WTC11 (cell line): ENCODE measurements at regions not wholly inside any gene's neighbourhood (a gene's known extent, or its start where the extent isn't known, plus 50 kb on each side); places are given as distances from the start of the nearest gene placed in this dataset.

Source experiments
- ATAC-seq: fragments of 200-7000 bp; cut with Tn5 transposase; 2 replicates; pipeline ENCODE4 v1.10.0; 2021; ENCODE audit warnings: mild to moderate bottlenecking, moderate library complexity
- CTCF ChIA-PET: fragments of 300-600 bp; sonication (Branson Sonifier 250); formaldehyde crosslinking; loops from one replicate; lab custom pipeline; 2021; ENCODE audit warnings: antibody characterized with exemption; lab: Charles Lee
- POLR2A ChIA-PET: fragments of 350-600 bp; sonication (Branson Sonifier 250); formaldehyde crosslinking; loops from one replicate; lab custom pipeline; 2021; ENCODE audit warnings: antibody characterized with exemption; lab: Charles Lee
- DNase-seq: peaks from one replicate; pipeline ENCODE4 v3.0.0; 2021; ENCODE audit warnings: low spot score
- H3K27ac Mint-ChIP-seq: 2 replicates; pipeline ENCODE4 v1.8.0; 2021; ENCODE audit warnings: mixed read lengths
- H3K27me3 Mint-ChIP-seq: 2 replicates; pipeline ENCODE4 v1.8.0; 2021; ENCODE audit warnings: low read depth, mild to moderate bottlenecking, moderate library complexity, mixed read lengths
- H3K36me3 Mint-ChIP-seq: 2 replicates; pipeline ENCODE4 v1.8.0; 2021; ENCODE audit warnings: mixed read lengths
- H3K4me1 Mint-ChIP-seq: 2 replicates; pipeline ENCODE4 v1.8.0; 2022; ENCODE audit warnings: mixed read lengths
- H3K4me3 Mint-ChIP-seq: 2 replicates; pipeline ENCODE4 v1.8.0; 2021; ENCODE audit warnings: mild to moderate bottlenecking, moderate library complexity, mixed read lengths
- H3K9me3 Mint-ChIP-seq: 2 replicates; pipeline ENCODE4 v1.8.0; 2021; ENCODE audit warnings: mixed read lengths
- CBFB ChIP-seq: sonication (generic); formaldehyde crosslinking; IDR thresholded peaks from 2 replicates; pipeline ENCODE4 v1.8.1; 2022; ENCODE audit warnings: mild to moderate bottlenecking, low read depth, missing genetic modification reagents
- EMX1 ChIP-seq: fragments of 250-450 bp; sonication (Bioruptor Pico); IDR thresholded peaks from 2 replicates; pipeline ENCODE4 v1.8.0; 2021; ENCODE audit warnings: mild to moderate bottlenecking
- IRF2 ChIP-seq: sonication (generic); formaldehyde crosslinking; IDR thresholded peaks from 2 replicates; pipeline ENCODE4 v1.8.0; 2022; ENCODE audit warnings: low read depth, missing genetic modification reagents, borderline replicate concordance
- KAT7 ChIP-seq: sonication (generic); formaldehyde crosslinking; IDR thresholded peaks from 2 replicates; pipeline ENCODE4 v1.8.1; 2023; ENCODE audit warnings: missing genetic modification reagents, mild to moderate bottlenecking, borderline replicate concordance
- MYBL2 ChIP-seq: sonication (generic); formaldehyde crosslinking; IDR thresholded peaks from 2 replicates; pipeline ENCODE4 v1.8.1; 2023; ENCODE audit warnings: mild to moderate bottlenecking, moderate library complexity, missing genetic modification reagents
- NFATC4 ChIP-seq: fragments of 250-450 bp; sonication (Bioruptor Pico); IDR thresholded peaks from 2 replicates; pipeline ENCODE4 v1.9.0; 2021; ENCODE audit warnings: mild to moderate bottlenecking
- NR3C1 ChIP-seq: sonication (generic); formaldehyde crosslinking; conservative IDR thresholded peaks from 2 replicates; pipeline ENCODE4 v1.8.1; 2023; ENCODE audit warnings: low read depth, mild to moderate bottlenecking, missing genetic modification reagents
- PRRX2 ChIP-seq: fragments of 250-450 bp; sonication (Bioruptor Pico); IDR thresholded peaks from 2 replicates; pipeline ENCODE4 v1.8.0; 2021; ENCODE audit warnings: mild to moderate bottlenecking
- SMAD3 ChIP-seq: sonication (generic); formaldehyde crosslinking; IDR thresholded peaks from 2 replicates; pipeline ENCODE4 v1.8.0; 2022; ENCODE audit warnings: missing genetic modification reagents, mild to moderate bottlenecking, borderline replicate concordance
- TP53 ChIP-seq: sonication (generic); formaldehyde crosslinking; IDR thresholded peaks from 2 replicates; pipeline ENCODE4 v1.8.1; 2023; ENCODE audit warnings: mild to moderate bottlenecking, missing genetic modification reagents
- ZNF121 ChIP-seq: sonication (generic); formaldehyde crosslinking; IDR thresholded peaks from 2 replicates; pipeline ENCODE4 v1.8.0; 2023; ENCODE audit warnings: missing genetic modification reagents
- ZNF232 ChIP-seq: sonication (generic); formaldehyde crosslinking; IDR thresholded peaks from 2 replicates; pipeline ENCODE4 v1.8.0; 2022; ENCODE audit warnings: mild to moderate bottlenecking, missing genetic modification reagents
- ZNF263 ChIP-seq: sonication (generic); formaldehyde crosslinking; IDR thresholded peaks from 2 replicates; pipeline ENCODE4 v1.8.1; 2022; ENCODE audit warnings: low read depth, mild to moderate bottlenecking, moderate library complexity, missing genetic modification reagents
- TF ChIP-seq, protein P1 (sequence below): sonication (generic); formaldehyde crosslinking; IDR thresholded peaks from 2 replicates; pipeline ENCODE4 v1.8.1; 2023; ENCODE audit warnings: mild to moderate bottlenecking, missing genetic modification reagents, moderate library complexity
- TF ChIP-seq, protein P2 (sequence below): sonication (generic); formaldehyde crosslinking; IDR thresholded peaks from 2 replicates; pipeline ENCODE4 v1.8.1; 2023; ENCODE audit warnings: mild to moderate bottlenecking, moderate library complexity, missing genetic modification reagents
- TF ChIP-seq, protein P3 (sequence below): fragments of 250-450 bp; sonication (Bioruptor Pico); IDR thresholded peaks from 2 replicates; pipeline ENCODE4 v1.9.0; 2021; ENCODE audit warnings: mild to moderate bottlenecking, borderline replicate concordance
- TF ChIP-seq, protein P4 (sequence below): sonication (generic); formaldehyde crosslinking; IDR thresholded peaks from 2 replicates; pipeline ENCODE4 v1.8.0; 2023; ENCODE audit warnings: missing genetic modification reagents, mild to moderate bottlenecking, borderline replicate concordance
- TF ChIP-seq, protein P5 (sequence below): sonication (generic); formaldehyde crosslinking; IDR thresholded peaks from 2 replicates; pipeline ENCODE4 v1.8.1; 2023; ENCODE audit warnings: mild to moderate bottlenecking, missing genetic modification reagents
- TF ChIP-seq, protein P6 (sequence below): sonication (generic); formaldehyde crosslinking; IDR thresholded peaks from 2 replicates; pipeline ENCODE4 v1.8.0; 2022; ENCODE audit warnings: mild to moderate bottlenecking, missing genetic modification reagents
- TF ChIP-seq, protein P7 (sequence below): sonication (generic); formaldehyde crosslinking; IDR thresholded peaks from 2 replicates; pipeline ENCODE4 v1.8.1; 2022; ENCODE audit warnings: low read depth, mild to moderate bottlenecking, moderate library complexity, missing genetic modification reagents, borderline replicate concordance

DNA sequence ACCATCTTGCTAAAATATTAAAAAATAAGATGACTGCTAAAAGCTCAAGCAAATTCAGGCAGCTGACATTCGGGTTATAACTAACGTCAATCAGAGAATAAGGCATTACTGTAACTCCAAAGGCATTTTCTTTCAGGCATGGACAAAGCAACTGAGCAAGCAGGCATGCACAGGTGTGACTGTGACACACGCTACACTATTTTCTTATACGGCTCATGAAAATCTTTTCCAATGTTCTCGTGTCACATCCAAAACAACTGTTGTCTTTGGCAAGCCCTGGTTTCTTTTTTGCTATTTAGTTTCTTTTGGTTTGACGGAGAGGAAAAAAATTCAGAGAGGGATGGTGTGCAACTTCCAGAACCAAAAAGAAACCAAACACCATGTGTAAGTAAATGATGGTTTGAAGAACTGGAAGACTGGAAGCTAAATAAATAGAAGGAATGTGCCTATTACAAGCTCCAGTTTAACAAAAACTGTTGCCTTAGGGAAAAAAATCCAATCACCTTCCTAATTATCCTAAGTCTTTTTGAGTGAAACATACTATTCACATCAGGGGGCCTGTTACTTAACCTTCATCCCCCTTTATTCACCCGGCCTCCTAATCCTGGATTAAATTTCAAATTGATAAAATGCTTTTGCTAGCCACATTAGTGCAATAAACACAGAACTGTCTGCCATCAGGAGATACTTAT, 277.6 kb downstream of the PSAT1 start:
- TF ChIP-seq, protein P1, sequence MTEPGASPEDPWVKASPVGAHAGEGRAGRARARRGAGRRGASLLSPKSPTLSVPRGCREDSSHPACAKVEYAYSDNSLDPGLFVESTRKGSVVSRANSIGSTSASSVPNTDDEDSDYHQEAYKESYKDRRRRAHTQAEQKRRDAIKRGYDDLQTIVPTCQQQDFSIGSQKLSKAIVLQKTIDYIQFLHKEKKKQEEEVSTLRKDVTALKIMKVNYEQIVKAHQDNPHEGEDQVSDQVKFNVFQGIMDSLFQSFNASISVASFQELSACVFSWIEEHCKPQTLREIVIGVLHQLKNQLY (CRISPR knock-in tag) = no peak
- no peak for TF ChIP-seq IRF2 (CRISPR knock-in tag)
- TF ChIP-seq, protein P2, sequence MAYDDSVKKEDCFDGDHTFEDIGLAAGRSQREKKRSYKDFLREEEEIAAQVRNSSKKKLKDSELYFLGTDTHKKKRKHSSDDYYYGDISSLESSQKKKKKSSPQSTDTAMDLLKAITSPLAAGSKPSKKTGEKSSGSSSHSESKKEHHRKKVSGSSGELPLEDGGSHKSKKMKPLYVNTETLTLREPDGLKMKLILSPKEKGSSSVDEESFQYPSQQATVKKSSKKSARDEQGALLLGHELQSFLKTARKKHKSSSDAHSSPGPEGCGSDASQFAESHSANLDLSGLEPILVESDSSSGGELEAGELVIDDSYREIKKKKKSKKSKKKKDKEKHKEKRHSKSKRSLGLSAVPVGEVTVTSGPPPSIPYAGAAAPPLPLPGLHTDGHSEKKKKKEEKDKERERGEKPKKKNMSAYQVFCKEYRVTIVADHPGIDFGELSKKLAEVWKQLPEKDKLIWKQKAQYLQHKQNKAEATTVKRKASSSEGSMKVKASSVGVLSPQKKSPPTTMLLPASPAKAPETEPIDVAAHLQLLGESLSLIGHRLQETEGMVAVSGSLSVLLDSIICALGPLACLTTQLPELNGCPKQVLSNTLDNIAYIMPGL (CRISPR knock-in tag) = no peak
- TF ChIP-seq NR3C1 (CRISPR knock-in tag) = no peak
- TF ChIP-seq EMX1 (CRISPR knock-in tag) = no peak
- TF ChIP-seq, protein P3, sequence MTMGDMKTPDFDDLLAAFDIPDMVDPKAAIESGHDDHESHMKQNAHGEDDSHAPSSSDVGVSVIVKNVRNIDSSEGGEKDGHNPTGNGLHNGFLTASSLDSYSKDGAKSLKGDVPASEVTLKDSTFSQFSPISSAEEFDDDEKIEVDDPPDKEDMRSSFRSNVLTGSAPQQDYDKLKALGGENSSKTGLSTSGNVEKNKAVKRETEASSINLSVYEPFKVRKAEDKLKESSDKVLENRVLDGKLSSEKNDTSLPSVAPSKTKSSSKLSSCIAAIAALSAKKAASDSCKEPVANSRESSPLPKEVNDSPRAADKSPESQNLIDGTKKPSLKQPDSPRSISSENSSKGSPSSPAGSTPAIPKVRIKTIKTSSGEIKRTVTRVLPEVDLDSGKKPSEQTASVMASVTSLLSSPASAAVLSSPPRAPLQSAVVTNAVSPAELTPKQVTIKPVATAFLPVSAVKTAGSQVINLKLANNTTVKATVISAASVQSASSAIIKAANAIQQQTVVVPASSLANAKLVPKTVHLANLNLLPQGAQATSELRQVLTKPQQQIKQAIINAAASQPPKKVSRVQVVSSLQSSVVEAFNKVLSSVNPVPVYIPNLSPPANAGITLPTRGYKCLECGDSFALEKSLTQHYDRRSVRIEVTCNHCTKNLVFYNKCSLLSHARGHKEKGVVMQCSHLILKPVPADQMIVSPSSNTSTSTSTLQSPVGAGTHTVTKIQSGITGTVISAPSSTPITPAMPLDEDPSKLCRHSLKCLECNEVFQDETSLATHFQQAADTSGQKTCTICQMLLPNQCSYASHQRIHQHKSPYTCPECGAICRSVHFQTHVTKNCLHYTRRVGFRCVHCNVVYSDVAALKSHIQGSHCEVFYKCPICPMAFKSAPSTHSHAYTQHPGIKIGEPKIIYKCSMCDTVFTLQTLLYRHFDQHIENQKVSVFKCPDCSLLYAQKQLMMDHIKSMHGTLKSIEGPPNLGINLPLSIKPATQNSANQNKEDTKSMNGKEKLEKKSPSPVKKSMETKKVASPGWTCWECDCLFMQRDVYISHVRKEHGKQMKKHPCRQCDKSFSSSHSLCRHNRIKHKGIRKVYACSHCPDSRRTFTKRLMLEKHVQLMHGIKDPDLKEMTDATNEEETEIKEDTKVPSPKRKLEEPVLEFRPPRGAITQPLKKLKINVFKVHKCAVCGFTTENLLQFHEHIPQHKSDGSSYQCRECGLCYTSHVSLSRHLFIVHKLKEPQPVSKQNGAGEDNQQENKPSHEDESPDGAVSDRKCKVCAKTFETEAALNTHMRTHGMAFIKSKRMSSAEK (CRISPR knock-in tag) = no peak
- no peak for TF ChIP-seq KAT7 (CRISPR knock-in tag)
- no peak for TF ChIP-seq CBFB (CRISPR knock-in tag)
- no peak for TF ChIP-seq NFATC4 (CRISPR knock-in tag)
- no peak for TF ChIP-seq TP53 (CRISPR knock-in tag)
- TF ChIP-seq PRRX2 (CRISPR knock-in tag) = no peak
- TF ChIP-seq ZNF232 (CRISPR knock-in tag) = no peak
- TF ChIP-seq, protein P4, sequence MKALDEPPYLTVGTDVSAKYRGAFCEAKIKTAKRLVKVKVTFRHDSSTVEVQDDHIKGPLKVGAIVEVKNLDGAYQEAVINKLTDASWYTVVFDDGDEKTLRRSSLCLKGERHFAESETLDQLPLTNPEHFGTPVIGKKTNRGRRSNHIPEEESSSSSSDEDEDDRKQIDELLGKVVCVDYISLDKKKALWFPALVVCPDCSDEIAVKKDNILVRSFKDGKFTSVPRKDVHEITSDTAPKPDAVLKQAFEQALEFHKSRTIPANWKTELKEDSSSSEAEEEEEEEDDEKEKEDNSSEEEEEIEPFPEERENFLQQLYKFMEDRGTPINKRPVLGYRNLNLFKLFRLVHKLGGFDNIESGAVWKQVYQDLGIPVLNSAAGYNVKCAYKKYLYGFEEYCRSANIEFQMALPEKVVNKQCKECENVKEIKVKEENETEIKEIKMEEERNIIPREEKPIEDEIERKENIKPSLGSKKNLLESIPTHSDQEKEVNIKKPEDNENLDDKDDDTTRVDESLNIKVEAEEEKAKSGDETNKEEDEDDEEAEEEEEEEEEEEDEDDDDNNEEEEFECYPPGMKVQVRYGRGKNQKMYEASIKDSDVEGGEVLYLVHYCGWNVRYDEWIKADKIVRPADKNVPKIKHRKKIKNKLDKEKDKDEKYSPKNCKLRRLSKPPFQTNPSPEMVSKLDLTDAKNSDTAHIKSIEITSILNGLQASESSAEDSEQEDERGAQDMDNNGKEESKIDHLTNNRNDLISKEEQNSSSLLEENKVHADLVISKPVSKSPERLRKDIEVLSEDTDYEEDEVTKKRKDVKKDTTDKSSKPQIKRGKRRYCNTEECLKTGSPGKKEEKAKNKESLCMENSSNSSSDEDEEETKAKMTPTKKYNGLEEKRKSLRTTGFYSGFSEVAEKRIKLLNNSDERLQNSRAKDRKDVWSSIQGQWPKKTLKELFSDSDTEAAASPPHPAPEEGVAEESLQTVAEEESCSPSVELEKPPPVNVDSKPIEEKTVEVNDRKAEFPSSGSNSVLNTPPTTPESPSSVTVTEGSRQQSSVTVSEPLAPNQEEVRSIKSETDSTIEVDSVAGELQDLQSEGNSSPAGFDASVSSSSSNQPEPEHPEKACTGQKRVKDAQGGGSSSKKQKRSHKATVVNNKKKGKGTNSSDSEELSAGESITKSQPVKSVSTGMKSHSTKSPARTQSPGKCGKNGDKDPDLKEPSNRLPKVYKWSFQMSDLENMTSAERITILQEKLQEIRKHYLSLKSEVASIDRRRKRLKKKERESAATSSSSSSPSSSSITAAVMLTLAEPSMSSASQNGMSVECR (CRISPR knock-in tag) = no peak
- no peak for TF ChIP-seq SMAD3 (CRISPR knock-in tag)
- no peak for TF ChIP-seq ZNF121 (CRISPR knock-in tag)
- TF ChIP-seq, protein P5, sequence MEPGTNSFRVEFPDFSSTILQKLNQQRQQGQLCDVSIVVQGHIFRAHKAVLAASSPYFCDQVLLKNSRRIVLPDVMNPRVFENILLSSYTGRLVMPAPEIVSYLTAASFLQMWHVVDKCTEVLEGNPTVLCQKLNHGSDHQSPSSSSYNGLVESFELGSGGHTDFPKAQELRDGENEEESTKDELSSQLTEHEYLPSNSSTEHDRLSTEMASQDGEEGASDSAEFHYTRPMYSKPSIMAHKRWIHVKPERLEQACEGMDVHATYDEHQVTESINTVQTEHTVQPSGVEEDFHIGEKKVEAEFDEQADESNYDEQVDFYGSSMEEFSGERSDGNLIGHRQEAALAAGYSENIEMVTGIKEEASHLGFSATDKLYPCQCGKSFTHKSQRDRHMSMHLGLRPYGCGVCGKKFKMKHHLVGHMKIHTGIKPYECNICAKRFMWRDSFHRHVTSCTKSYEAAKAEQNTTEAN (CRISPR knock-in tag) = no peak
- TF ChIP-seq, protein P6, sequence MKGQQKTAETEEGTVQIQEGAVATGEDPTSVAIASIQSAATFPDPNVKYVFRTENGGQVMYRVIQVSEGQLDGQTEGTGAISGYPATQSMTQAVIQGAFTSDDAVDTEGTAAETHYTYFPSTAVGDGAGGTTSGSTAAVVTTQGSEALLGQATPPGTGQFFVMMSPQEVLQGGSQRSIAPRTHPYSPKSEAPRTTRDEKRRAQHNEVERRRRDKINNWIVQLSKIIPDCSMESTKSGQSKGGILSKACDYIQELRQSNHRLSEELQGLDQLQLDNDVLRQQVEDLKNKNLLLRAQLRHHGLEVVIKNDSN (CRISPR knock-in tag) = no peak
- TF ChIP-seq ZNF263 (CRISPR knock-in tag) = no peak
- TF ChIP-seq MYBL2 (CRISPR knock-in tag) = no peak
- TF ChIP-seq, protein P7, sequence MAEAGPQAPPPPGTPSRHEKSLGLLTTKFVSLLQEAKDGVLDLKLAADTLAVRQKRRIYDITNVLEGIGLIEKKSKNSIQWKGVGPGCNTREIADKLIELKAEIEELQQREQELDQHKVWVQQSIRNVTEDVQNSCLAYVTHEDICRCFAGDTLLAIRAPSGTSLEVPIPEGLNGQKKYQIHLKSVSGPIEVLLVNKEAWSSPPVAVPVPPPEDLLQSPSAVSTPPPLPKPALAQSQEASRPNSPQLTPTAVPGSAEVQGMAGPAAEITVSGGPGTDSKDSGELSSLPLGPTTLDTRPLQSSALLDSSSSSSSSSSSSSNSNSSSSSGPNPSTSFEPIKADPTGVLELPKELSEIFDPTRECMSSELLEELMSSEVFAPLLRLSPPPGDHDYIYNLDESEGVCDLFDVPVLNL (CRISPR knock-in tag) = no peak
- TF ChIP-seq, all 79 proteins: peak for 0
- ChIA-PET CTCF (no interaction called here), POLR2A (no interaction called here)
- no peak overlapping the region for H3K4me3 Mint-ChIP-seq
- H3K27ac Mint-ChIP-seq = no peak overlapping the region
- ATAC-seq (no peak), DNase-seq (no peak)
- H3K4me1 Mint-ChIP-seq = peaks cover 40% of the 10 kb centered on the region
- no peaks in the 10 kb centered on the region for H3K27me3 Mint-ChIP-seq
- H3K36me3 Mint-ChIP-seq = no peaks in the 10 kb centered on the region
- H3K9me3 Mint-ChIP-seq = 0 out of 2 replicates have a peak, but pooled peaks cover 3% of the 10 kb centered on the region
